Stimulated activated CD8-positive, alpha-beta memory T cell treated with anti-CD3 and anti-CD28 coated beads, Interleukin-7, amount 100 ng/mL, for 24 hours (primary cell): ENCODE measurements at regions not wholly inside any gene's neighbourhood (a gene's known extent, or its start where the extent isn't known, plus 50 kb on each side); places are given as distances from the start of the nearest gene placed in this dataset.
"Not testable (repeated sequence)": the region's sequence is repeated elsewhere in the genome, so short reads cannot be mapped to it uniquely, and the experiment has no call there.

Experiments used
- DNase-seq: peaks from one replicate; pipeline ENCODE4 v3.0.0-alpha.2; 2020; ENCODE audit warnings: low read depth

DNA sequence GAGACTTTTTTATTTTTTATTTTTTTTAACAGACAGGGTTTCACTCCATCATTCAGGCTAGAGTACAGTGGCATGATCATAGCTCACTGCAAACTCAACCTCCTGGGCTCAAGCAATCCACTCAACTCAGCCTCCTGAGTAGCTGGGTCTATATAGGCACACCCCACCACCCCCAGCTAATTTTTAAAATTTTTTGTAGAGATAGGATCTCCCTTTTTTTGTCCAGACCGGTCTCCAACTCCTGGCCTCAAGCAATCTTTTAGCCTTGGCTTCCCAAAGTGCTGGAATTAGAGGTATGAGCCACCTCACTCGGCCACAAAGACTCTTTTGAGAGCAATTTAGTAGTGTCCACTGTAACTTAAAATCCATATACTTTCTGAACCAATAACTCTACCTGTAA lies 103.3 kb upstream of the DST start:
- DNase-seq: no peak

DNA sequence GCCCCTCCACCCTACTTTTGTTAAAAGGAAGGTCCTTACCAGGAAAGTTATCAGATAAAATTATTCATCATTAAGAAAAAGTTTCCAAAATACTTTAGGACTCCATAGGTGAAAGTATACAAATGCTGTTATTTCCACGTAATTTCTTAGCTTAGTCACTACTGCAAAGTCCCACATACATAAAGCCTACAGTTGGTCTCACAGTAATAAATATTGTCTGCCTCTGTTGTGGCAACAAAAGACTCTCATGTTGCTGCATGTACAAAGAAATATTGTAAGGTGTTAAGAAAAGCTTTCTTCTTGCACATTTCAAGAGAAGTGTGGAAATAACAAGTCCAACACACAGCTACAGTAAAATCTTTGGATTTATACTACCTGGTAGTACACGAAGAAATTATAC lies 102.4 kb upstream of the DST start:
- DNase-seq: no peak

DNA sequence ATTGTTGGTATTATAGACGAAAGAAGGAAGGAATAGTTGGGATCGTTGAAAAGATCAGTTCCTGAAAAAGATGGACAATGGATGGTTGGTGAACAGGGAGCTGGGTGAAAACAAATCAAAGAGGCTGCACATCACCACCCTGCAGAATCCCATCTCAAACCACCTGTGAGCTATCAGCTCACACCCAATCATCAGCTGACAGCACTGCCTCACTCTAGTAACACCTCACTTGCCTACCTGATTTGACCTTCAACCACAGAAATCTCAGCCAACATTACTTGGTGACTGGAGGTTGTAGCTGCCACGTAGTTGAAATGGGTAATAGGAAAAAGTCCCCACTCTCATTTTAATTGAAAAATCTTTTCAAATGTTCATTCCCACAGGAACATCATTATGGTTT lies 101.8 kb upstream of the DST start:
- no peak for DNase-seq

DNA sequence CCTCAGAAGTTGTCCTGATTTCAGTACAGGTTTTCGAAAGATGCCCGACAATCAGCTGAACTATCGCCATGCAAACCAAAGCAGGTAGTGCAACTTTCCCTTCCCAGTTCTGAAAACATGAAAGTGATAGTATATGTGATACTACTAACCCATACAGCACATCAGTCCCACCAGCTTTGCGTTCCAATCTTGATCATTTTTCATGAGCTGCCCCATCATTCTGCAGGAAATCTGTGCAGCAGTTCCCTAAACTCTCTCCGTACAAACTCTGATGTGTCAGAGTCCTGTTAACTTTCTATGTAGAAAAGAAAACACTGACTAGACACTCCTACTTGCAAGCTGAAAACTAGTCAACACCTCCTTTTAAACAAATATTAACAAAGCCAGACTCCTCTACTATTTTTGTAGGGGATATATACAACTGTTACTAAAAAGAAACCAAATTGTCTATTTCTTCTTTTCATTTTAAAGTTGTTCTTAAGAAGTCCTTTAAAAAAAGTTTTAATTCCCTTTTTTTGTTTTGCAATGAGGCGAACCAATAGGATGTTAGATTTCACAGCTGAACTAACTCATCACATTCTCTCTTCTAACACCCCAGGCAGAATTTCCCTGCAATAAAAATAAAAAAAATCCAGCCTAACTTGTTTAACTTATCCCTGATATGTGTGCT lies 99.6 kb upstream of the DST start:
- DNase-seq: no peak

DNA sequence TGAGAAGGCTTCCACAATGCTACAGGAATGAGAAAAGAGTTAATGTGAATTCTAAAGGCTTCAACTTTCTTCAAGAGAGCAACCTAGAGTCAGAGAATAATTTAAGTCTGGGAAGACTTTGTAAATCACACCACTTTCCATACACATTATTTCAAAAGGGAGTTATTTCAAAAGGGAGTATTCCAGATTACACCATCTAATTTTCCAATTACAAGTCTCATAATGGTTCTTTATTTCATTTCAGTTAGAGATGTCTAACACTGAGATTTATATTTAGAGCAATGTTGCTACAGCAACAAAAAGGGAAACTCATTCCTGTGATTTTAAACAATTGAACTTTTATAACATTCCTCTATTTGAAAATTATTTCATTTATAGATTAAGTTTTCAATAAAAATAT lies 98.8 kb upstream of the DST start:
- DNase-seq: no peak

DNA sequence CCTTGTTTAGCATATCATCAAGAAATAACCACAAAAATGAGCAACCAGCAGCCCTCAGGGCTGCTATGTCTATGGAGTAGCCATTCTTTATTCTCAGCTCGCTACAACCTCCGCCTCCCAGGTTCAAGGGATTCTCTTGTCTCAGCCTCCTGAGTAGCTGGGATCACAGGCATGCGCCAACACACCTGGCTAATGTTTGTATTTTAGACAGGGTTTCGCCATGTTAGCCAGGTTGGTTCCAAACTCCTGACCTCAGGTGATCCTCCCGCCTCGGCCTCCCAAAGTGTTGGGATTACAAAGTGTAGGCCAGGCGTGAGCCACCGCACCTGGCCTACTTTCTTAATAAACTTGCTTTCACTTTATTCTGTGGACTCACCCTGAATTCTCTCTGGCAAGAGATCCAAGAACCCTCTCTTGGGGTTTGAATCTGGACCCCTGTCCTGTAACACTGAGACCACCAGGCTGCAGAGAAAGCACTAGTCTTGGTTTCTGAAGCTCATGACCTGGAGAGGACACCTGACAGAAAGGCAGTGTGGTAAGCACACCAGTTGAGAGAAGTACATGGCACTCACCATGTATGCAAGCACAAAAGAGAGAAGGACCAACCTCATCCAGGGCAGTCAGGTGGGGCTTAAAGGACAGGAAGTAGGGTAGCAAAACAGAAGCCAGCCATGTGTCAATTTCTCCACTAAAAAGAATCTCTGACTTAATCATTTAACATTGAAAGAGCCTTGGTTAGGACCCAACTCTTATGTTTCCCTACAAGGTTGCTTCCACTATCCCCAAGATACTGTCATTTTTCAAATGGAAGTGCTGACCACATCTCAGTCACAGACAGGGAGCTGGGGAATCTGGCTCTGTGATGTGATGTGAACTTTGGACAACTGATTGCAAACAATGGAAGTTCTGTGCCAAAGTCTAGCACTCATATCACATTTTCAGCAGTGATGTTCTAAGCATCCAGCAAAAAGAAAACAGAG lies 97.4 kb upstream of the DST start:
- DNase-seq: no peak

DNA sequence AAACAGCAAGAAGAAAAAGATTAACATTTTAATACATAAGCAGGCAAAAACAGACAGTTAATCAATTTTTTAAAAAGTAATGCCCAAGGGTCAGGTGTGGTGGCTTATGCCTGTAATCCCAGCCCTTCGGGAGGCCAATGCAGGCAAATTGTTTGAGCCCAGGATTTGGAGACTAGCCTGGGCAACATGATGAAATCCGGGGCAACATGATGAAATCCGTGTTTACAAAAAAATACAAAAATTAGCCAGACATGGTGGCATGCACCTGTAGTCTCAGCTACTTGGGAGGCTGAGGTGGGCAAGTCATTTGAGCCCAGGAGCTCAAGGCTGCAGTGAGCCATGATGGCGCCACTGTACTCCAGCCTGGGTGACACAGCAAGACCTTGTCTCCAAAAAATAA lies 94.1 kb upstream of the DST start:
- DNase-seq: no peak

DNA sequence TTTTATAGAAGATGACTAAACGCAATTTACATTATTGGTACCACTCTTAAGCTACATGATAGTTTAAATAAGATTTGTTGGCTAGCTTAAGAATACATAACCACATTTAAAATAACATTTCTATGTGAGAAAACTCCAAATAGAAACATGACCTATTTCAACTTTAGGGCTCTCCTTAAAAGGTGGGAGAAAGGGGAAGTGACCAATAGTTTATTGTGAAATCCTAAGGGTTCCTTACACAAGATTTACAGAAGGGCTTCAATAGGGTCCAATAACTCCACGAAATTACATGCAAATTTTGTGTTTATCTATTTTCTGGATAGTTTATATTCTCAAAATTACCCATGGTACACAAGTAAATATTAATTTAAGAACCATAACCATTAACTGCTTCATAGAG lies 91.6 kb upstream of the DST start:
- no peak for DNase-seq

DNA sequence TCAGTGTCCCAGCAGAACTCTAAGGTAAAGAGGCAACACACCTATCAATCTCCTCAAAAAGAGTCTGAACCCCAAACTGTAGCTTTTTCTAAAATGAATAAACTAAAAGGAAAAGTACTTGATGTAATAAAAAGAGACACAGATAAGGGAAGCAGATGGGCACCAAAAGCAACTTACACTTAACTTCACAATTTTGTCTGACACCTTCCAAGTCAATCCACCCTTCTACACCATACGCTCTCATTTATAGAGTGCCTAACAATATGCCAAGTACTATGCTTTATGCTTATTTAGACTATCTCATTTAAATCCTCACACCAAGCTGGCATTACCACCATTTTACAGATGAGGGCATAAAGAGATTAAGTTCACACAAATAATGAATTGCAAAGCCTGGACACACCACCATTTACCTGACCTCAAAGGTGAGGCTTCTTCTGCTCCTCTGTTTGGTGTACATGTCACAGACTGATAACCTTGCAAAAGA lies 90.6 kb upstream of the DST start:
- DNase-seq: no peak

DNA sequence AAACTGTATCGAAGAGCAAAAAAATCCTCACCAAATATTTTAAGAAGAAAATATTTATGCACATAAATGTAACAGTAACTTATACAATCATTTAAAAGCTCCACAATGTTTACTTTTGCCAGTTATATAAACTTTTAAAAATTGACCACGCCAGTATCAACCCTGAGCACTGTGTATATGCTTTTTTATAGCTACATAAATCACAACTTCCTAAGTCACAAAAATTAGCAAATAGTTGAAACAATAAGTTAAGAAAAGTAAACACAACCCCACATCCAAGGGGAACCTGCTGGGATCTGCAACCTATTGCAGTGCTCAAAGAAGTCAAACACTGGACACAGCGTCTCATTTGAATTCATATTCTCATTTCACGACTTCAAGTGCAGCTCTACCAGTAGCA lies 89.8 kb upstream of the DST start:
- no peak for DNase-seq

DNA sequence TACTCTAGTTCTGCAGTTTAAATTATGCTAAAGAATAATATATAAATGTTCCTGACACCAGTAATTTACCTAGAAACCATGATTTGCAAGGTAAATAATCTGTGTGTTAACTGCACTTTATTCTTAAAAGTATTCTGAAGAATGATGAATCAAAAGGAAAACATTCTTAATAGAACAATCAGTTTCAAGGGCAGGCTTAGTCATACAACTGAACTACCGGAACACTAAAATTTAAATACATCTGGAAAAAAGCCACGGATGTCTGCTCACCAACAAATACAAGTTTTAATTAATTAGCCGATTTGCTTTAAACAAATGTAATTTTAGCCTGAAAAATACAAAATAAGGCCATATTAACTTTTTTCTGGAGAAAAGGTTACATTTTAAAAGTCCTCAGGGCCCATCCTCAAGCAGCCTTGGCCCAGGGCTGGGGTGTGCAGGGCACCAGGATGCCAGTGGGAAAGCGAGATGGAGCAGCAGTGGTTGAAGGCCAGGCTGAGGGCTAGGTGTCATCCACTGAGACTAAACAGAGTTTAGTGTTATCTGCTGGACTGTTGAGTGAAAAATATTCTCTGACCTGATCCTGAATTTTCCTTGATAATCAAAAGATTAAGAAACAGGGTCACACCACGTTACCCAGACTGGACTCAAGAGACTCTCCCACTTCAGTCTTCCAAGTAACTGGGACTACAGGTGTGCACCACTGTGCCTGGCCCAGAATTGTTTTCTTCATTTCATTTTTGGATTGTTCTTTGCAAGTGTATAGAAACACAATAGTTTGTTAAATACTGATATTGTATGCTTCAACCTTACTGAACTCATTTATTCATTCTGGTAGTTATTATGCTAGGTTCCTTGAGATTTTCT lies 88.2 kb upstream of the DST start:
- DNase-seq: no peak

DNA sequence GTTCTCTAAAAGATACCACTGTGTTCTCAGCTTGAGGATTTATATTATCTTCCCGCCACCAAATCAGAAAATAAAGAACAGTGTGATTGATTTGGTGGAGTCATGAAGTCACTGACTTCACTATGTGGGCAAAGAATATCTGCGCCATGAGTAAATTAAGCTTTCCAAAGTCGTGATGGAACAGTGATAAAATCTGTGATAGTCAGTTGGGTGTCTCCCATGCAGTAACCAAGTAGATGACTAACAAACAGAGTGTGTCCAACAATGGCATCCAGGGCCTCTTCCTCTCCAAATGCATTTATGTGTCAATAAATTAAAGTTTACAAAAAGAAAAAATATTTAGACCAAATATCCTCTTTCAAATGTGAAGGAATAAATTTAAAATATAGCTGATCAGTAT lies 87.0 kb upstream of the DST start:
- no peak for DNase-seq

DNA sequence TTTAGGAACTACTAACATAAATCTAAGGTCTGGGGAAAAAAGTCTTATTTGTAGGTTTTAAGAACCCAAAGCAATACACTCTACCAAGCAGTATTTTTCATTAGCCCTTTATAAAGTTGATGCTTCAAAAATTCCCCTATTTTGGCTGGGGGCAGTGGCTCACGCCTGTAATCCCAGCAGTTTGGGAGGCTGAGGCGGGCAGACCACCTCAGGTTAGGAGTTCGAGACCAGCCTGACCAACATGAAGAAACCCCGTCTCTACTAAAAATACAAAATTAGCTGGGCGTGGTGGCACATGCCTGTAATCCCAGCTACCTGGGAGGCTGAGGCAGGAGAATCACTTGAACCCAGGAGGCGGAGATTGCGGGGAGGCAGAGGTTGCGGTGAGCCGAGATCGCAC lies 86.5 kb upstream of the DST start:
- DNase-seq: not testable (repeated sequence)

DNA sequence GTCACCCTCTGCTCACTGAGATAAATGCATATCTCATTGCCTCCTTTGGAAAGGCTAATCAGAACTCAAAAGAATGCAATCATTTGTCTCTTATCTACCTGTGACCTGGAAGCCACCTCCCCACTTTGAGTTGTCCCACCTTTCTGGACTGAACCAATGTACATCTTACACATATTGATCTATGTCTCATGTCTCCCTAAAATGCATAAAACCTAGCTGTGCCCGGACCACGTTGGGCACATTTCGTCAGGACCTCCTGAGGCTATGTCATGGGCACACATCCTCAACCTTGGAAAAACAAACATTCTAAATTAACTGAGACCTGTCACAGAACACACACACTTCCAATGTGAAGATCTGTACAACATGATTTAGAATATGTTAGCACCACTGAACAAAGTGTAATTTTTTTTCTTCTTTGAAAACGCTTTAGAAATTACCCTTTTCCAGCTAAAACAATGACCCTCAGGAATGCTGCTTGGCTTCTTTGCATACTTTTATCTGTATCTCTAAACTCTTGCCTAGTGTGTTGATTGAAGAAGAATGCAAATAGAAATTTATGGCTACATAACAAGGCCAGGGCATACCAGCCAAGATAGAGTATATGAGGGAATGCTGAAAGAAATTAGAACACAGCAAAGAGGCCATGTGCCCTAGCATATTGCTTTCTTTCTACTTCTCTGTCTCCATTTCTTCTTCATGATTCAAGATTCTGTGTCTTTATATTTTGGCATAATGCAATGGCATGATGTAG lies 84.6 kb upstream of the DST start:
- DNase-seq: no peak

DNA sequence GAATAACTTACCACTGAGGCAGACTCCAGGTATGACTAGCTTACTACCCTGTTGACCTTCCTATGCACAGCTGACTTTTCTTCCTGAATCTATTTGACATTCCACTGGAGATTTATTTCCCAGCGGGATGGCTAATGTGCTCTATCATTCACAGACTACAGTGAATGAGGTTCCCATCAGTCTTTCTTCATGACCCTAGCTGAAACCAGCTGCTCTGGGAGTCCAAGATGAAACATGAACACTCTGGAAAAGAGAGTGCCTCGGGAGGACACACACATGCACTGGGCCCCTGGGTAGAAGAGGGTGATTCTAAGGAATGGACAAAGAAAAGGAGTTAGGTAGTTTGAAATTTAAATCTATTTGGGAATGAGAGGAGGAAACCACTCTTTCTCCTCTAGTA lies 82.6 kb upstream of the DST start:
- DNase-seq: no peak

DNA sequence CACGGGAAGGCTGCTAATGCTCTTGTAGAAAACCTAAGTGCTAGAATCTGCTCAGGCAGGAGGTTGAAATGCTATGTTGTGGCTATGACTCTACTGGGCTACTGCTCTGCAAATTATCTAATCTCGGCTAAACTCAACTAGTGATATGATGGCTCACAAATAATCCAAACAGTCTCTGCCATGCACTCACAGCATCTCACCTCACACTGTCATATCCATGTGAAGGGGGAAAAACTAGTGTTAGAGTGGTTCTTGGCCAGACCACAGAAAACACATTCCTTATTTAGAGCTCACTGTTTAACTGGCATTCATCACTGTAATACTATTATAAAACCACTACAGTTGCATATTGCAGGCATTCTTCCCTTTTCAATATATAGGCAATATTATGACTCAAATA lies 81.8 kb upstream of the DST start:
- DNase-seq: no peak

DNA sequence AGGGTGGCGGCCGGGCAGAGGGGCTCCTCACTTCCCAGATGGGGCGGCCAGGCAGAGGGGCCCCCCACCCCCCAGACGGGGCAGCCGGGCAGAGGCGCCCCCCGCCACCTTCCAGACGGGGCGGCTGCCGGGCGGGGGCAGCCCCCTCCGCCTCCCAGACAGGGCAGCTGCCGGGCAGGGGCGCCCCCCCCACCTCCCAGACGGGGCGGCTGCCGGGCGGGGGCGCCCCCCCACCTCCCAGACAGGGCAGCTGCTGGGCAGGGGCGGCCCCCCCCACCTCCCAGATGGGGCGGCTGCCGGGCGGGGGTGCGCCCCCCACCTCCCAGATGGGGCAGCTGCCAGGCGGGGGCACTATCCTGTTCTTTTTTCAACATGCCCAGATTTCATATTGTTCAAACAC lies 78.2 kb upstream of the DST start:
- DNase-seq: no peak

DNA sequence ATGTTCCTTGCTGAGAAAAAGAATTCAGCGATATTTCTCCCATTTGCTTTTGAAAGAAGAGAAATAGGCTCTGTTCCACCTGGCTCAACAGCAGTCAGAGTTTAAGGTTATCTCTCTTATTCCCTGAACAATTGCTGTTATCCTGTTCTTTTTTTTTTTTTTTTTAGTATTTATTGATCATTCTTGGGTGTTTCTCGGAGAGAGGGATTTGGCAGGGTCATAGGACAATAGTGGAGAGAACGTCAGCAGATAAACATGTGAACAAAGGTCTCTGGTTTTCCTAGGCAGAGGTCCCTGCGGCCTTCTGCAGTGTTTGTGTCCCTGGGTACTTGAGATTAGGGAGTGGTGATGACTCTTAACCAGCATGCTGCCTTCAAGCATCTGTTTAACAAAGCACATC lies 77.5 kb upstream of the DST start:
- DNase-seq: not testable (repeated sequence)

DNA sequence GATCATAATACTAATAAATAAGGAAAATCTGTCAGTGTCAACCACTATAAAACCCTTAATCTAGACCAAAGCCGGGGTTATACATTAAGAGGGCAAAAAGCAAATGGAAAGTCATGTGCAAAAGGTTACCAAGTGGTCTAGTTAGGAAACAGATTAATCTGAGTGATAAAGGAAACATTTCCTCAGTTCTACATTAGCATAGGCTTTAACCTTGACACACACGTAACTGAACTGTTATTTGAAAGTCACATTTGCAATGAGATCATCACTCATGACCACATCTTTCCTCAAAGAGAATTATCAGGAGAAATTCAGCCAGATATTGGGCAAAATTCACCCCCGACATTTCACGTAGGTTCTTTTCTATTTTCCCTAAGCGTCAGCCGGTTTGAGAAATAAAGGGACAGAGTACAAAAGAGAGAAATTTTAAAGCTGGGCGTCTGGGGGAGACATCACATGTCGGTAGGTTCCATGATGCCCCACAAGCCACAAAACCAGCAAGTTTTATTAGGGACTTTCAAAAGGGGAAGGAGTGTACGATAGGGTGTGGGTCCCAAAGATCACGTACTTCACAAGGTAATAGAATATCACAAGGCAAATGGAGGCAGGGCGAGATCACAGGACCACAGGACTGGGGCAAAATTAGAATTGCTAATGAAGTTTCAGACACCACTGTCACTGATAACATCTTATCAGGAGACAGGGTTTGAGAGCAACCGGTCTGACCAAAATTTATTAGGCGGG lies 76.8 kb upstream of the DST start:
- DNase-seq: not testable (repeated sequence)

DNA sequence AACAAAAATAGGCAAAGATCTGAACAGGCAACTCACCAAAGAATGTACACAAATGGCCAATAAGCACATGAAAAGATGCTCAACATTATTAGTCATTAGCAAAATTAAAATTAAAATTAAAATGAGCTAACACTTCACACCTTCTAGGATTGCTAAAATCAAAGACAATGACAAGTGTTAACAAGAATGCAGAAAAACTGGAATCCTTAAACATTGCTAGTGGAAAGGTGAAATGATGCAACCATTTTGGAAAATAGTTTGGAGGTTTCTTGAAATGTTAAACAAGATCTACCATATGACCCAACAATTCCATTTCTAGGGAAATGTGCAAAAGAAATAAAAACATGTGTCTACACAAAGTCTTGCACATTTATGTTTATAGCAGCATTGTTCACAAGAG lies 75.5 kb upstream of the DST start:
- DNase-seq: no peak

DNA sequence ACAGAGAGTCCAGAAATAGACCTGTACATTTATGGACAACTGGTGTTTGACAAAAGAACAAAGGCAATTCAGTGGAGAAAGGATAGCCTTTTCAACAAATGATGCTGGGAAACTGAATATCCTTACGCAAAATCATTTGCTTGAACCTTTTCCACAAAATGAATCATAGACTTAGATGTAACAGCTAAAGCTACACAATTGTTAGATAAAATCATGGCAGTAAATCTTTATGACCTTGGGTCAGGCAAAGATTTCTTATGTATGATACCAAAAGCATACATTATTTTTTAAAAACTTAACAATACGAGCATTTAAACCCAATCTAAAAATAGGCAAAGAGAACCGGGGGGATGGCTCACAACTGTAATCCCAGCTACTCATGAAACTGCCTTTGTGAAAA lies 73.5 kb upstream of the DST start:
- DNase-seq: no peak
